A673 (cell line): ENCODE measurements at regions not wholly inside any gene's neighbourhood (a gene's known extent, or its start where the extent isn't known, plus 50 kb on each side); places are given as distances from the start of the nearest gene placed in this dataset.
A peak's percentile ranks its signal among the peaks of the same experiment; 100 is the strongest.

ENCODE experiments used
- BruUV-seq: library from RNA; stranded (reverse); fragments of 400-500 nt; replicated peaks from 2 replicates; lab custom pipeline; 2021; lab: Mats Ljungman, UMichigan
- CTCF ChIA-PET: fragments of 300-600 bp; sonication (Branson Sonifier 250); formaldehyde crosslinking; loops from one replicate; lab custom pipeline; 2022; ENCODE audit warnings: antibody characterized with exemption; lab: Charles Lee
- POLR2A ChIA-PET: fragments of 300-600 bp; sonication (Branson Sonifier 250); formaldehyde crosslinking; loops from one replicate; lab custom pipeline; 2022; ENCODE audit warnings: antibody characterized with exemption; ENCODE audit not compliant: low non-redundant PET; lab: Charles Lee
- DNase-seq: peaks from one replicate; pipeline ENCODE4 v3.0.0-alpha.2; 2015; ENCODE audit warnings: low spot score
- H3K27ac ChIP-seq: fragments of 200-600 bp; sonication (generic); 2 replicates; pipeline ENCODE4 v1.5.1; 2016; ENCODE audit warnings: mixed run types, low read depth, mild to moderate bottlenecking, mixed read lengths, antibody characterized with exemption, low read length; ENCODE audit not compliant: poor library complexity, severe bottlenecking
- H3K27me3 ChIP-seq: fragments of 200-600 bp; sonication (generic); replicated peaks from 2 replicates; pipeline ENCODE4 v1.6.1; 2017; ENCODE audit warnings: mixed run types, low read depth, mild to moderate bottlenecking, mixed read lengths, antibody characterized with exemption, low read length; ENCODE audit not compliant: insufficient read depth, poor library complexity
- H3K36me3 ChIP-seq: fragments of 200-600 bp; sonication (generic); 2 replicates; pipeline ENCODE4 v1.6.1; 2016; ENCODE audit warnings: mixed run types, mild to moderate bottlenecking, mixed read lengths, antibody characterized with exemption, low read length; ENCODE audit not compliant: insufficient read depth, poor library complexity, severe bottlenecking
- H3K4me1 ChIP-seq: fragments of 200-600 bp; sonication (generic); 2 replicates; pipeline ENCODE4 v1.6.1; 2017; ENCODE audit warnings: mixed run types, mild to moderate bottlenecking, mixed read lengths, antibody characterized with exemption, low read length; ENCODE audit not compliant: insufficient read depth, poor library complexity, severe bottlenecking
- H3K4me3 ChIP-seq: fragments of 200-600 bp; sonication (generic); 2 replicates; pipeline ENCODE4 v1.5.1; 2016; ENCODE audit warnings: low read depth, mixed run types, mild to moderate bottlenecking, mixed read lengths, low read length; ENCODE audit not compliant: poor library complexity, severe bottlenecking
- H3K9me3 ChIP-seq: fragments of 200-600 bp; sonication (generic); 2 replicates; pipeline ENCODE4 v1.6.1; 2016; ENCODE audit warnings: mixed run types, low read depth, mild to moderate bottlenecking, mixed read lengths, antibody characterized with exemption, low read length; ENCODE audit not compliant: poor library complexity, severe bottlenecking
- CTCF ChIP-seq: fragments of 300-800, 200-600 bp; sonication (generic); conservative IDR thresholded peaks from 2 replicates; pipeline ENCODE4 v1.5.1; 2017; ENCODE audit warnings: low read depth, mild to moderate bottlenecking, antibody characterized with exemption, low read length, moderate library complexity, mixed read lengths
- EZH2 ChIP-seq: fragments of 200-600 bp; sonication (generic); IDR thresholded peaks from 2 replicates; pipeline ENCODE4 v1.6.1; 2017; ENCODE audit warnings: borderline replicate concordance, low read depth, mild to moderate bottlenecking, mixed read lengths, antibody characterized with exemption, low read length; ENCODE audit not compliant: poor library complexity, severe bottlenecking
- intact Hi-C: fragments of 100-400 bp; cut with micrococcal nuclease; formaldehyde crosslinking; loops from one replicate; pipeline ENCODE4 v1.10.0; 2022; ENCODE audit not compliant: unreplicated experiment

GRCh38 chr12:71222436-71222835 lies 64.6 kb upstream of the TSPAN8 start:
- BruUV-seq: no TSS peak
- DNase-seq: no peak

GRCh38 chr12:71220260-71220659 lies 62.5 kb upstream of the TSPAN8 start:
- TF ChIP-seq CTCF: no peak
- no peak for TF ChIP-seq EZH2
- Histone ChIP-seq H3K27ac (no peak overlapping the region), H3K27me3 (no peaks in the 10 kb centered on the region), H3K4me1 (peaks cover 18% of the 10 kb centered on the region), H3K36me3 (no peaks in the 10 kb centered on the region), H3K9me3 (no peaks in the 10 kb centered on the region), H3K4me3 (no peak overlapping the region)
- POLR2A ChIA-PET: no interaction called here
- intact Hi-C loops: no loop called here
- peak; percentile 52 for DNase-seq
- BruUV-seq: no TSS peak
- CTCF ChIA-PET: no interaction called here

More at GRCh38 chr12:71222436-71222835, 64.6 kb upstream of the TSPAN8 start:
- intact Hi-C loops: no loop called here
- Histone ChIP-seq H3K27me3 (no peaks in the 10 kb centered on the region), H3K4me3 (no peak overlapping the region), H3K27ac (no peak overlapping the region), H3K4me1 (peaks cover 18% of the 10 kb centered on the region), H3K36me3 (no peaks in the 10 kb centered on the region), H3K9me3 (no peaks in the 10 kb centered on the region)
- ChIA-PET POLR2A (no interaction called here), CTCF (no interaction called here)
- no peak for TF ChIP-seq CTCF
- no peak for TF ChIP-seq EZH2

GRCh38 chr12:71219224-71219623 lies 61.4 kb upstream of the TSPAN8 start:
- Histone ChIP-seq H3K27me3 (no peaks in the 10 kb centered on the region), H3K4me1 (peaks cover 18% of the 10 kb centered on the region), H3K9me3 (no peaks in the 10 kb centered on the region), H3K36me3 (no peaks in the 10 kb centered on the region), H3K27ac (no peak overlapping the region), H3K4me3 (no peak overlapping the region)
- no peak for DNase-seq
- intact Hi-C loops: loop anchor here (5.0 kb wide), 2 partner anchors 418 to 528 kb away; no protein-coding TSS in a partner anchor
- CTCF ChIA-PET: no interaction called here
- POLR2A ChIA-PET: interaction anchor here (0.7 kb wide), 1 partner anchor 190 kb away, joined by 4 read pairs; no protein-coding TSS in a partner anchor
- no TSS peak for BruUV-seq
- TF ChIP-seq CTCF: no peak
- TF ChIP-seq EZH2: no peak
